Pancreas (tissue), 10 donors: ENCODE measurements at regions not wholly inside any gene's neighbourhood (a gene's known extent, or its start where the extent isn't known, plus 50 kb on each side); places are given as distances from the start of the nearest gene placed in this dataset.

ENCODE experiments used
- ATAC-seq, 4 donors: fragments of 200-7000 bp; cut with Tn5 transposase; one replicate each; pipeline versions ENCODE4 v1.8.0 to v1.9.1; 2020; ENCODE audit warnings: mild to moderate bottlenecking in 4 of 4, moderate library complexity in 4 of 4
- DNase-seq, 6 donors: peaks; one replicate each; pipeline ENCODE4 v3.0.0-alpha.2; 2020
- FAIRE-seq: peaks from 2 replicates; lab custom pipeline; 2012; peaks lifted over from hg19 to GRCh38; lab: Jason Lieb, UNC
- H3K27ac ChIP-seq, 4 donors: fragments of 200-600 bp; sonication (generic); 1 replicate in 3 of 4; 2 replicates in 1 of 4; pipeline versions ENCODE4 v1.5.0 to v1.8.0; 2020
- H3K27me3 ChIP-seq, 4 donors: fragments of 200-600 bp; one replicate each; pipeline ENCODE4 v1.8.0; 2021
- H3K36me3 ChIP-seq, 3 donors: fragments of 200-600 bp; sonication (generic) in 1 of 3; one replicate each; pipeline versions ENCODE4 v1.5.0 to v1.8.0; 2020 to 2021
- H3K4me1 ChIP-seq, 3 donors: fragments of 200-600 bp; one replicate each; pipeline ENCODE4 v1.8.0; 2021
- H3K4me3 ChIP-seq, 4 donors: fragments of 200-600 bp; sonication (generic) in 2 of 4; one replicate each; pipeline versions ENCODE4 v1.5.0 to v1.8.0; 2020 to 2021
- H3K9me3 ChIP-seq, 4 donors: fragments of 200-600 bp; one replicate each; pipeline ENCODE4 v1.8.0; 2021
- WGBS, 2 donors: extraction: QIAGEN DNeasy Blood & Tissue Kit; methylation state at CpG; one replicate each; pipeline ENCODE4 v1.1.7; 2013; 5-methylcytosine and 5-hydroxymethylcytosine counted together
- intact Hi-C, 3 donors: fragments of 100-400 bp; cut with DNase I; formaldehyde crosslinking; loops; one replicate each; pipeline versions ENCODE4 v1.11.1 to v1.14.2; 2022
- TF ChIP-seq, protein P1 (sequence below), 4 donors: fragments of 200-600 bp; sonication (generic) in 3 of 4; IDR thresholded peaks; one replicate each; pipeline versions ENCODE4 v1.5.0 to v1.8.0; 2021; ENCODE audit warnings: antibody characterized with exemption in 4 of 4
- donor health status: healthy with polysubstance abuse.
- donor health status: DM: no; HTN: no; CAD: no; lungs with moderate emphysema.
- donor health status: DM: no; HTN: no; CAD: no.
- donor health status: control.
- donor health status: control.
- donor health status: Bipolar disorder and iron deficiency.
- donor health status: DM: yes; HTN: yes; CAD: no.
- donor health status: DM: no; HTN: no; CAD: no.
- donor health status: DM: no; HTN: no; CAD: no.
- donor health status: DM: yes; HTN: yes; CAD: no.

DNA sequence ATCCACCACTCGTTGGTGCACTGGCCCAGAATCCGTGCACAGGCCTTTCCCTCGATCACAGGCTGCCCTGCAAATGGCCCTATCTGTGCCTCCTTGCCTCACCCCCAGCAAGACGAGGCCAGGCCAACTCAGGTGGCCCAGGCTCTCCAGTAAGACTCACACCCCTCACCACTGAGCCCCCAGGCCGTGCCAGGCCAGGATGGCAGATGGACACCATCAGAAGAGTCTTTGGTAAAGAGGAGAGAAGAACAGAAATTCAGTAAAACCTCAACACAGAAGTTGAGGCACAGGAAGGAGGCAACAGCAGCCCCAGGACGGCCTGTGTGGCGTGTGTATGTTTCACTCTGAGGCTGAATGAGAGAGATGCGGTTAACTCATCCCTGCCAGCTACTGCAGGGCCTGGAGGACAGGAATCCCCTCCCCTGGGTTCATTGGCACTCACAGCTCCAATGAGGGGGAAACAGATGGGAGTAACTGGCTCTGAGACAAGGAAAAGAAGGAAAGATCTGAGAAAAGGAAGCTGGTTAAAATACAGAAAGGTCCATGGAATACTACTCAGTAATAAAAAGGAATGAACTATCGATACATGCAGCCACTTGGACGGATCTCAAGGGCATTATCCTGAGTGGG is 54.1 kb upstream of the WNT11 start:
- no peak for DNase-seq
- Histone ChIP-seq H3K9me3 (no peaks in the 10 kb centered on the region), H3K36me3 (no peaks in the 10 kb centered on the region), H3K27ac (no peak overlapping the region), H3K4me3 (no peak overlapping the region), H3K4me1 (no peaks in the 10 kb centered on the region), H3K27me3 (no peaks in the 10 kb centered on the region)
- WGBS, 2 donors = 81 to 82% methylated on average over 10 of the region's 10 CpGs
- TF ChIP-seq, protein P1, sequence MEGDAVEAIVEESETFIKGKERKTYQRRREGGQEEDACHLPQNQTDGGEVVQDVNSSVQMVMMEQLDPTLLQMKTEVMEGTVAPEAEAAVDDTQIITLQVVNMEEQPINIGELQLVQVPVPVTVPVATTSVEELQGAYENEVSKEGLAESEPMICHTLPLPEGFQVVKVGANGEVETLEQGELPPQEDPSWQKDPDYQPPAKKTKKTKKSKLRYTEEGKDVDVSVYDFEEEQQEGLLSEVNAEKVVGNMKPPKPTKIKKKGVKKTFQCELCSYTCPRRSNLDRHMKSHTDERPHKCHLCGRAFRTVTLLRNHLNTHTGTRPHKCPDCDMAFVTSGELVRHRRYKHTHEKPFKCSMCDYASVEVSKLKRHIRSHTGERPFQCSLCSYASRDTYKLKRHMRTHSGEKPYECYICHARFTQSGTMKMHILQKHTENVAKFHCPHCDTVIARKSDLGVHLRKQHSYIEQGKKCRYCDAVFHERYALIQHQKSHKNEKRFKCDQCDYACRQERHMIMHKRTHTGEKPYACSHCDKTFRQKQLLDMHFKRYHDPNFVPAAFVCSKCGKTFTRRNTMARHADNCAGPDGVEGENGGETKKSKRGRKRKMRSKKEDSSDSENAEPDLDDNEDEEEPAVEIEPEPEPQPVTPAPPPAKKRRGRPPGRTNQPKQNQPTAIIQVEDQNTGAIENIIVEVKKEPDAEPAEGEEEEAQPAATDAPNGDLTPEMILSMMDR (IDR thresholded peaks at IDR 0.05) = no peak
- FAIRE-seq = no peak
- intact Hi-C loops = no loop called here
- ATAC-seq = no peak

DNA sequence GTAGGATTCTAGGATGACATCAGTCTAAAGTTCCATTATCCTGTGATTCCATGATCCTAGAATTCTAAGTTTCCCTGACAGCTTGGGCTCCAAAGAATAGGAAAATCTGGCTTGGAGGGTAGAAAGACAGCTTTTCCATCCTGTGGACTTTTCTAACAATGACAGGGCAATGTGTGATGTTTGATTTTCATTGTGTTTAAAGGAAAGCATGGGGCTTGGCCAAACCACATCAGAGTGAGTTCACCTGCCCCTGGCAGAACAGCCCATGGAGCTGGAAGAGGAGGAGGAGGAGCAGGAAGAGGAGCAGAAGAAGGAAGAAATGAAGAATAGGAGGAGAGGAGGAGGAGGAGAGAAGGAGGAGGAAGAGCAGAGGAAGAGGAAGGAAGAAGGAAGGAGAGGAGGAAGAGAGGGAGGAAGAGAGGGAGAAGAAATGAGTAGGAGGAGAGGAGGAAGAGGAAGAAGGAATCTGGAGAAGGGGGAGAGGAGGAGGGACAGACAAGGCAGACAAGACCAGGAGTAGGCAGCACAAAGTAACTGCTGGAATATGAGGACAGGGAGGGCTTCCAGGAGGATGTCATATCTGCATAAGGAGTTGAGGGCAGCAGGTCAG is 53.1 kb upstream of the WNT11 start:
- H3K4me1 ChIP-seq = no peaks in the 10 kb centered on the region
- H3K36me3 ChIP-seq = no peaks in the 10 kb centered on the region
- H3K27me3 ChIP-seq = no peaks in the 10 kb centered on the region
- no peaks in the 10 kb centered on the region for H3K9me3 ChIP-seq
- ATAC-seq (no peak), DNase-seq (no peak), FAIRE-seq (no peak)
- intact Hi-C loops = no loop called here
- TF ChIP-seq, protein P1 (IDR thresholded peaks at IDR 0.05) = no peak
- no peak overlapping the region for H3K4me3 ChIP-seq
- no peak overlapping the region for H3K27ac ChIP-seq

DNA sequence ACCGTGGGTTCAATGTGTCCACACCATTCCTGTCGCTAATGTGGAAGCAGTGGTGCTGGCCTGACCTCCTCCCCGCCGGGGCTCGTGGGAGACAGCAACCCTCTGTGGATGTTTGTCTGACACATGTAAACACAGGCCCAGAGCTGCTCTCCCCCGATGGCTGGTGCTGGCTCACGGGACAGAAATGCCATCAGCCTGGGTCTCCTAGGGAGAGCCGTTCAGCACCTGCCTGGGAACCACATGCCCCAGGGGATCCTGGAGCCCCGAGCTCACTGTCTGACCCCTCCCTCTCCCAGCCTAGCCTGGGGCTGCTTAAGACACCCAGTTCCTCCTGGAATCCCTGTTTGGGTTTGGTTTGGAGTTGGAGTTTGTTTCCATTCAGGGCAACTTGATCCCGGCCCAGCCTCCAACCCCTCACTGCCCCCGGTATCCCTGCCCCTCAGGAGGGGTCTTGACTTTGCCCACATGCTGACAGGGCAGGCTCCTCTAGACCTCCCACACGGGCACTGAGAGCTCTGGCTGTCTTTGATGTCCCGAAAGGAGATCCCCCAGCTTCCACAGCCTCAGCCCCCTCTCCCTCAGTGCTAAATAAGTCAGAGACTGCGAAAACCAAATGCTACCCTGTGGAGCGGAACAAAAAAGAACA is 50.9 kb upstream of the WNT11 start:
- no peak for FAIRE-seq
- no peak for ATAC-seq
- intact Hi-C loops = no loop called here

DNA sequence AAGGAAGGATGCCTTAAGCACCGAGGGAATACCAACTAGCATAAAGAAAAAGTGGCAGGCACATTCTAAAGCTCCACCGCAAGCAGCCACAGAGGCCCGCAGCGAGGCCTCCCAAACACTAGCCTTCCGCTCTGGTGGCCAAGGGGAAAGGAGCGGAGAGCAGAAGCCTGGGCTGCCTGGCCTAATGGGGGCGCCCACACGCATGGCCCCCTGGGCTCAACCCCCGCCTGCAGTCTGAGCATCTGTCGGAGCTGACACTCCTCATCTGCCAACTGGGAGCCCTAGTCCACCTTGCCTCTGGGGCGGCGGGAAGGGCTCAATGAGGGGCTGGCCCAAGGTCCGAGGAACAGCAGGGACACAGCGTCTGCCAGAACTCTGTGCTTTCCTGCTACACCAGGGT is 50.1 kb upstream of the WNT11 start:
- 85% methylated on average over 14 of the region's 14 CpGs for WGBS, 2 donors
- TF ChIP-seq, protein P1 (IDR thresholded peaks at IDR 0.05) = no peak
- no peak for ATAC-seq
- no peaks in the 10 kb centered on the region for H3K4me1 ChIP-seq
- no peaks in the 10 kb centered on the region for H3K27me3 ChIP-seq
- H3K27ac ChIP-seq = no peak overlapping the region
- DNase-seq = no peak
- no peak overlapping the region for H3K4me3 ChIP-seq
- intact Hi-C loops = no loop called here
- H3K36me3 ChIP-seq = no peaks in the 10 kb centered on the region
- no peaks in the 10 kb centered on the region for H3K9me3 ChIP-seq
- no peak for FAIRE-seq

More for the DNA sequence above, 50.9 kb upstream of the WNT11 start:
- Histone ChIP-seq H3K4me1 (no peaks in the 10 kb centered on the region), H3K9me3 (no peaks in the 10 kb centered on the region), H3K4me3 (no peak overlapping the region), H3K27ac (no peak overlapping the region), H3K36me3 (no peaks in the 10 kb centered on the region), H3K27me3 (no peaks in the 10 kb centered on the region)
- WGBS, 2 donors = 69% methylated on average over 15 of the region's 15 CpGs
- TF ChIP-seq, protein P1 (IDR thresholded peaks at IDR 0.05) = no peak
- no peak for DNase-seq
